ENCODE measurements at regions not wholly inside any gene's neighbourhood (a gene's known extent, or its start where the extent isn't known, plus 50 kb on each side); places are given as distances from the start of the nearest gene placed in this dataset.

DNA sequence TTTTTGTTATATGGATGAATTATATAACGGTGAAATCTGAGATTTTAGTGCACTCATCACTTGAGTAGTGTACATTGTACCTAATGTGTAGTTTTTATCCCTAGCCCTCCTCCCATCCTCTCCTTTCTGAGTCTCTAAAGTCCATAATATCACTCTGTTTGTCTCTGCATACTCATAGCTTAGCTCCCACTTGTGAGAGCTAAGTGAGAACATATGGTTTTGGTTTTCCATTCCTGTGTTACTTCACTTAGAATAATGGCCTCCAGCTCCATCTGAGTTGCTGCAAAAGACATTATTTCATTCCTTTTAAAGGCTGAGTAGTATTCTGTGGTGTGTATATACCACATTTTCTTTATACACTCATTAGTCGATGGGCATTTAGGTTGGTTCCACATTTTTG, 94.0 kb downstream of the SLC10A2 start:
- no peak for DNase-seq (ENCODE audit: low spot score)
- TF ChIP-seq, protein P1, sequence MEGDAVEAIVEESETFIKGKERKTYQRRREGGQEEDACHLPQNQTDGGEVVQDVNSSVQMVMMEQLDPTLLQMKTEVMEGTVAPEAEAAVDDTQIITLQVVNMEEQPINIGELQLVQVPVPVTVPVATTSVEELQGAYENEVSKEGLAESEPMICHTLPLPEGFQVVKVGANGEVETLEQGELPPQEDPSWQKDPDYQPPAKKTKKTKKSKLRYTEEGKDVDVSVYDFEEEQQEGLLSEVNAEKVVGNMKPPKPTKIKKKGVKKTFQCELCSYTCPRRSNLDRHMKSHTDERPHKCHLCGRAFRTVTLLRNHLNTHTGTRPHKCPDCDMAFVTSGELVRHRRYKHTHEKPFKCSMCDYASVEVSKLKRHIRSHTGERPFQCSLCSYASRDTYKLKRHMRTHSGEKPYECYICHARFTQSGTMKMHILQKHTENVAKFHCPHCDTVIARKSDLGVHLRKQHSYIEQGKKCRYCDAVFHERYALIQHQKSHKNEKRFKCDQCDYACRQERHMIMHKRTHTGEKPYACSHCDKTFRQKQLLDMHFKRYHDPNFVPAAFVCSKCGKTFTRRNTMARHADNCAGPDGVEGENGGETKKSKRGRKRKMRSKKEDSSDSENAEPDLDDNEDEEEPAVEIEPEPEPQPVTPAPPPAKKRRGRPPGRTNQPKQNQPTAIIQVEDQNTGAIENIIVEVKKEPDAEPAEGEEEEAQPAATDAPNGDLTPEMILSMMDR (IDR thresholded peaks at IDR 0.05; ENCODE audit: extremely low read depth, missing control alignments): no peak

GRCh38 chr13:102970542-102970941, 95.7 kb downstream of the SLC10A2 start:
- TF ChIP-seq, protein P1 (IDR thresholded peaks at IDR 0.05; ENCODE audit: extremely low read depth, missing control alignments): no peak
- DNase-seq (ENCODE audit: low spot score): peak; percentile 59

DNA sequence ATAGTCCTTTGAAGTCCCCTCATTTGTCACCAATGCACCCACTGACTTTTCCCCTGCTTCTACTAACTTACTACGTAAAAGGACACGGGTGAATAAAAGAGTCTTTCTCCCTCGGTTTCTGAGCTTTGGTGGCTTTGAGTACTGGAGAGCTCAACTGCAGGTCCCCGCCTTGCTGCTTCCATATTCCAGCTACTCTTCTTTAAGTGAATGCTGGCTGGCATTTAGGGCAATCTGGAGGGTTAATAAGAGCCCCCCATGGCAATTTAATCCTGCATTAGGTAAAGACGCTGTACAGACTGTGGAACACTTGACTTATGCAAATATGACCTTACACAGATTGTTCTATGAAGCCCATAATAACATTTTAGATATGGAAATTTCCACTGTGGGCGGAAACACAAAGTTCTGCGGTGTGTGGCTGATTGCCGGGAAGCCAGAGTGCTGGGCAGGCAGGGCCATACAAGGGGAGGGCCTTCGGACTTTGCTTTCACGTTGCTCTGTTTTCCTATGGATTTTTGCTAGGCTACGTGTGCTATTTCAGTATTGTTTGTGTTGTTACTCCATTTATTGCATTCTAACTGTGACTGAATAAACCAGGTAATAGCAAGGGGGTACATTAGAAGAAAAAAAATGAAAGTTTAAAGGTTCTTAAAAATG, 97.5 kb downstream of the SLC10A2 start:
- DNase-seq (ENCODE audit: low spot score): peak; percentile 12
- TF ChIP-seq, protein P1 (IDR thresholded peaks at IDR 0.05; ENCODE audit: extremely low read depth, missing control alignments): no peak

DNA sequence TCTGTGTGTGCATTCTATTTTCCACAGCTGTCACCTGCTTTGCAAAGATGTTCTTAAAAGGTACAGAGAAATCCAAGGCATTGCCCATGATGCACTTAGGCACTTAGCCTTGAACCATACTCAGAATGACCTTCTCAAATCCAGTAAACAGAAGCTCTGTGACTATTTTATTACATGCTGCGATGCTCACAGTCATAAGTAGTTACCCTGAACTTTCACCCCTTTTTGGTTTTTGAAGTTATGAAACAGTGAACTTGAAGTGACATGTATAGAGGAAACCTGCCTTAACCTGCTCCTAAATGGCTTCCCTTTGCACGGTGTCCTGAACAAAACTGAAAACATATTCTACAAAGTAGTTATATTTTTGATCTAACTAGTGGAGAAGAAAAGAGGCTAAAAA, 100.4 kb downstream of the SLC10A2 start:
- no peak for DNase-seq (ENCODE audit: low spot score)
- TF ChIP-seq, protein P1 (IDR thresholded peaks at IDR 0.05; ENCODE audit: extremely low read depth, missing control alignments): no peak

DNA sequence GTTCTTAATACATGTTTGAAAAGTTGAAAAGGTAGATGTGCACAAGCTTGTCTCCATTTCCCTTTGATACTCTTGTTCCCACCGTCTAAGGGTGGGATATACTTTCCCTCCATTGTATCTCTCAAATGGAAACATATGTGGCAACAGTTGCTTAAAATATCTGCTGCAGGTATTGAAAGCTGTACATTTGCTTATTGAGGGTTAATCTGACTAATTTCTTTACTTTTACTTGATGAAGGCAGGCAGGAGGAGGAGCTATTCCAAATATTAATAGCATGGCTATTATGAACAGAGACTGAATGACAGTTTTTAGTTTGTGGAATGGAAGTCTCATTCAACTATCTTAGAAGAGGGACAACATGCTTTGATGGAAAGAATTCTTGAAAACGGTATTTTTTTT, 103.8 kb downstream of the SLC10A2 start:
- TF ChIP-seq, protein P1 (IDR thresholded peaks at IDR 0.05; ENCODE audit: extremely low read depth, missing control alignments): no peak
- DNase-seq (ENCODE audit: low spot score): no peak

GRCh38 chr13:102960959-102961358, 105.3 kb downstream of the SLC10A2 start:
- TF ChIP-seq, protein P1 (IDR thresholded peaks at IDR 0.05; ENCODE audit: extremely low read depth, missing control alignments): no peak
- DNase-seq (ENCODE audit: low spot score): no peak

DNA sequence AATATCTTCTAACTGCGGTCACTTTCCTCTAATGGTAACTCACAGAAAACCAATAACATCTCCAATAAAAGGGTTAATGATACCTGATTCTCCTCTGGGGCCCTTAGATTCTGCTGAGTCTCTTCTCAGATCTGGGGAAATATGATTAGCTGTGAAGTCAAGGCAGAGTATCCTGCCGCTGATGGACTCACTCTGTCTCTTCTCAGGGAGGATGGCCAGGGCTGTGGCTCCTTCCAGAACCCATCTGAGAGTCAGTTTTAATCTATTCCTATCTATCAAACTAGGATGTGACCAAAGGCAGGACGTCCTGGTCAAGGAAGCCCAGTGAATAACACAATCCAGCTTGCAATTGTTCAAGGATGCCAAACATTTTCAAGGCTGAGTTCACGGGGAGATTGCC, 109.8 kb downstream of the SLC10A2 start:
- DNase-seq (ENCODE audit: low spot score): no peak
- TF ChIP-seq, protein P1 (IDR thresholded peaks at IDR 0.05; ENCODE audit: extremely low read depth, missing control alignments): no peak

All from GM20000 (cell line).